HG02642 (cell line): ENCODE measurements at regions not wholly inside any gene's neighbourhood (a gene's known extent, or its start where the extent isn't known, plus 50 kb on each side); places are given as distances from the start of the nearest gene placed in this dataset.

ENCODE experiments used
- ATAC-seq: cut with Tn5 transposase; IDR thresholded peaks from one replicate; pipeline ENCODE4 v1.9.1; 2021; ENCODE audit warnings: mild to moderate bottlenecking; ENCODE audit not compliant: unreplicated experiment, poor library complexity

DNA sequence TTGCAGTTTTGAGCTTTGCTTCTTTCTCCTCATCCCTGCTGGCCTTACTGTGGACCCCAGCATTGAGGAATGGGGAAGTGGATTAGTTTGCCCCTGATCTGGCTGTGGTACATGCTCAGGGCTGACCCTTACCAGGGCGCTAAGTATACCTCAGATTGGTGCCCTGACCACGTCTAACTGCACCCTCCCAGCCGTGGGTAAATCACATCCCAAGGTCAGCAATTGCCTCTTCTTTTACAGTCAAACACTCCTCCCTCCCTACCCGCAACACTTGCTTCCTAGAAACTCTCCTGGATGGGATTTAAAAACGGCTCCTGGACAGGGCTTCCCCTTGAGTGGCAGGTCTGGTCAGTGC lies 437.9 kb downstream of the NR2F2 start:
- ATAC-seq = no peak

DNA sequence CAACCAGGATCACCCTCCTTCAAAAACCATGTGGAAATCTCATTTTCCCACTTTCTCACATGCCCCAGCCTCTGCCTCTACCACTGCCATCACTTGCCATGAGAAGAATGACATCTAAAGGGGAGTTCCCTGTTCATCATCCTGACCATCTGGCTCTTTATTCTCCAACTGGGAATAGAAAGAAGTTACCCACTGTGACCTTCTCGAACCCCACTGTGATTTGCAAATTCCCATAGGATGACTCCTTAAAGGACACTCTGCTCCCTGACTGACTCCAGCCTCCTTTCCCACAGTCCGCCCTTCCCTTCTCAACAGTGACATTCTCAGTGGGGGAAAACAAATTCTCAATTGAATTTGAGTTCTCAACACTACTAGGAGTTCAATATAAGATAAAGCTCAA lies 440.5 kb downstream of the NR2F2 start:
- no peak for ATAC-seq

DNA sequence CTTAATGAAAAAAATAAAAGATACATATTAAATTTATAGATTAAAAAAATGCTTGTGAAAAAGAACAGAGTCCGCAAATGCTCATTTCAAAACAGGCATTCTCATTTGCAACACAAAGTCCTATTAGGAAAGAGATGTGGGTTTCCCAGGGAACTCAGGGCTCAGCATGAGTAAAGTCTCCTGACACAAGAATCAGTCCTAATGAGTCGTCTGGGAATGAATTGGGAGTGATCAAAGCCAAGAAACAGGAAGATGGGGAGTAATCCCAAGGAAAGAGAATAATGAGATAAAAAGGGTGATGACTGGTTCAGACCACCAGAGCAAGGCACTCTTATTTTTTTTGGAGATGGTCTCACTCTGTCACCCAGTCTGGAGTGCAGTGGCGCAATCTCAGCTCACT lies 443.7 kb downstream of the NR2F2 start:
- no peak for ATAC-seq

DNA sequence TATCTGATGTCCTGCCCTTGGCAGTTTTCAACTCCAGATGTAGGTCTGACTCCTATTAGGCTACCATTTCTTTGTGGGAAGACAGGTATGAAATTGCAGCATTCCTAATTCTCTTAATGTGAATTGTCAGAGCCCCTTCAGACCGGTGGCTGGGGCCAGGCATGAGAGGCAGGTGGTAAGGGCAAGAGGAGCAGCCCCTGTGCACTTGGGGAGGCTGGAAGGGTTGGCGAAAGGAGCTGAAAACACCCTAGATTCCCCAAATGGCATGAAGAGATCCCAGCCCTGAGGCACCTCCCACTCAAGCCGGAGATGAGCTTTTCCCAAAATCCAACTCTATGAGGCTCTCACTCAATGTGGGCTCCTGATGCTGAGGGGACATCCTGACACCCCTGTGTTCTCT lies 453.2 kb downstream of the NR2F2 start:
- no peak for ATAC-seq

DNA sequence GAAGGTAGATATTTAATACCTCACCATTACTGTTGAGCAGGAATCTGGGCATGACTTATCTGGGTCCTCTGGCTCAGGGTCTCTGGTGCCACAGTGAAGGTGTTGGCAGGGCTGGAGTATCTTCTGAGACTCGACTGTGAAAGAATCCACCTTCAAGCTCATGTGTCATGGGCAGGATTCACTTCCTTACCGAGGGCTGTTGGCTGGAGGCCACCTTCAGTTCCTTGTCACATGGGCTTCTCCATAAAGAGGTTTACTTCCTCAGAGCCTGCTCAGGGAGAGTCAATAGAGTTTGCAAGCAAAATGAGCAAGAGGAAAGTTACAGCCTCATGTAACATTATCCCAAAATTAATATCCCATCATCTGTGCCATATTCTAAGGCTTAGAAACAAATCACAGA lies 459.5 kb downstream of the NR2F2 start:
- ATAC-seq = no peak

DNA sequence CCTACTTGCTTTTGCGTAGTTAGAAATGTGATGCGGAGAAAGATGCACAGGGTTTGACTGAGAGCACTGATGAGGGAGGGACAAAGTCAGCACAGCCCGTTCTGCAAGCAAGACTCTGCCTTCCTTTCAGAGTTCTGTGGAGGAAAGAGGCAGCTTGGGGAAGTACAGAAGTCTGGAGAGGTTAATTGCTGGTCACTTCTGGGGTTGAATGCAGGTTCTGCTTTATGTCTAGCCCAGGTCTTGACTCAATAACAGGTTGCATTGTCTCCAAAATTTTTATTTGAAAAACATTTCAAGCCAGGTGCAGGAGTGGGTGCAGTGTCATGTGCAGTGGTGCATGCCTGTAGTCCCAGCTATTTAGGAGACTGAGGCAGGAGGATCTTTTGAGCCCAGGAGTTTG lies 461.7 kb downstream of the NR2F2 start:
- no peak for ATAC-seq

DNA sequence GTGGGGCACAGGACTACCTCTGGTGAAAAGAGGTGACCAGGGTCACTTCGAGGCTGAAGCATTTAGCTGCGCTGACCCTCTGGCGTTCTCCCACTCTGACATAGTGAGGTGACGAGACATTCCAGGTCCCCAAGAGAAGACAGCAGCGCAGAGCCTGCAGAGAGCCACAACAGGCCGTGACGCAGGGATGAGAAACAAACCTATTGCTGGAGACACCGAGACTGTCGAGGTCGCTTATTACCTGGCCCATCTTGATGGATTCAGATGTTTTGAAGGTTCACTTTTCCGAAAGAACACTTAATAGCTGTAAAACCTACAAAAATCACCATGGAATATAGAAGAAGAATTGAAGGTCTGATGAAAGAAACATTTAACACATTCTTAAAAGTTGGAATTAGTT lies 466.3 kb downstream of the NR2F2 start:
- no peak for ATAC-seq

DNA sequence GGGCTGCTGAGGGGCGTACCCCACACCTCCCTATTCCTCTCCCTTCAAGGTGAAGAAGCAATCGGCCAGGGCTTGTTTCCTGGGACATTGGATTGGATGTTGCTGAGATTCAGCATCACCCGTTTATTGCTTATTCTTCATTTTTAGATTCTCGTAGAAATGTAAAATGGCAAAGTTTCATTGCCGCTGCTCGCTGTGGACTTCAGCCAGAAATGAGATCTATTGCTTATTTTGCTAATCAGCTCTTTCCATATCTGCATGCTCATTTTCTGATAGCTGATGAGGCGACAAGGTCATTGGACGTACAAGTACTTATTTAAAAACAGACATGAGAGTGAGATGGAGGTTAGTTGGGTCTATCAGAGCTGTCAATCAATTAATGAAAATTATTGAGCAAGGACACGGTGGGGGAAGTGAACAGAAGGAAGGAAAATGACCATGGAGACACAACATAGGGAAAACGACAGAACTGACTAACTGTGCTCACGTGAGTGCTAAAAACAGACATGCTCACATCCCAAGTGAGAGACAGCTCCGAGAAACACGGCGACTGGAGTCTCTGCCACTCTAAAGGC lies 471.2 kb downstream of the NR2F2 start:
- no peak for ATAC-seq

DNA sequence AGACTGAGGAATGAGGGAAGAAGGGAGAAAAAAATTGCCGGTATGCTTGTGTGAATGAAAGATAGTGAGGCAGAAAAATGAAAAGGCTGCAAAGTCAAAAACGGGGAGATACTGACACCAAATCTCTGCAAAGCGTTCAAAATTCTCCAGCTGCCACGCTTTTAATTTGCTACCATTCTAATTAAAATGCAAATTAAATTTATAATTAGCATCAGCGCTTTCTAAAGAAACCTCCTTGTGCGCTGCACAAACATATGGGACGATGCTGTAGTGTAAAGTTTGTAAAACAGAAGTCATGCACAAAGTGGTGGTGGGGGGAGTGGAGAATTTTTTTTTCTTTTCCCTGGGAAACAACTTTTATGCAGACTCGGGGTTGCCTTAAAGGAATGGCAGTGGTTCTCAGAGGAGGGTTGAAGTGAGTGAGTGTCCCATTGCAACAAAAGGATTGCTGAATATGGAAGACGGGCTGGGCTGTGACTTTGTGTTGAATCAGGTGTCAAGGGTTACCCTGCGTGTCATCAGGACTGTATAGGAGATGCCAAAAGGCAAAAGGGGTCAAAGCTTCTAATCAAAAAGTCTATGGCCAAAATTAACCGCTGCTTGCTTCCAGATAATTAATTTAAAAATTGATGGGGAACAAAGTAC lies 472.2 kb downstream of the NR2F2 start:
- no peak for ATAC-seq

DNA sequence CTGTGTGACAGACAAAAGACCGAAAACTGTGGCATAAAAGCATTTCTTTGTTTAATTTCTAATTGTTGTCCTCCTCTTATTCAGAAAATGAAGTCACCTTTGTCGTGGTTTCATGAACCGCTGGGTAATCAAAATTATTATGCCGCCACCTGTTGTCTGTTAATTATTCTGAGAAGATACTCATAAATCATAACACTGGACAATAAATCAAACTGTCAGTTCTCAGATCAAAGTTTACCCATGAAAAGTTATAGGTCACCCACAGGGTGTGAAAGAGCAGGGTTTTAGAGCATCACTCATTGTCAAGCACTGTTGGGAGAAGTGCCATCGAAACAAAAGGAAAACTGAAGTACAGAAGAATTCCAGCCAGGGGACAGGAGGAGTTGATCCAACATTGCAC lies 474.3 kb downstream of the NR2F2 start:
- ATAC-seq = no peak

DNA sequence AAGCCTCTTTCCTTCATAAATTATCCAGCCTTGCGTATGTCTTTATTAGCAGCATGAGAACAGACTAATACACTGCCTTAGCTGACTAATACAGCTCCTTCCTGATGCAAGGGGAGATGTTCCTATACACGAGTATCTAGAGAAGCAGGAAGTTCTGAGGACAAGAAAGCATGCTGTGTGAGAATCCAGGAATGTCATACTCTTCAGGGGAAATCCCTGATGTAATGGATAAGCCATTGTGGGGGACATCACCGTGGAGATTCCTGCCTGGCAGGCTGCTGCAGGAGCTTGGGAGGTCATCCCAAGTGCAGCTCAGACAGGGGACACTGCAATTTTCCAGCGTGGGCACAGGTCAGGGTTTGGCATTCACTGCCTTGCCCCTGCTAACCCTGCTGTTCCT lies 476.9 kb downstream of the NR2F2 start:
- ATAC-seq = no peak

DNA sequence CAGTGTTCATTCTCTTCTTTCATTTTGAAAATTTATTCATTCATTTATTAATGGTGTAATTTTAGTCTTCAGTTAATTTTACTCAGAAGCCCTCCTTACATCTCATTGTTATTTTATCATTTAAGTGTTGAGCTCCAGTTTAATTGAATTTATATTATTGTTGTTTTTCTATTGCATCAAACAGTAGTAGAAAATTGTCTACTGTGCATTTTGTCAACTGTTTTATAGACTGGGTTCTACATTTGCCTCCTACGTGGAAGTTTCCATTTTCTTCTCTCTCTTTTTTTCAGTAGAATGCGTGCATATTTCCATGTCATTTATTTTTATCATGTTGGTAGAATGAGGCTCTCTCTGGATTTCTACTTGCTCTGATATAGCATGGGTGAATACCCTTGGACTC lies 487.4 kb downstream of the NR2F2 start:
- no peak for ATAC-seq

DNA sequence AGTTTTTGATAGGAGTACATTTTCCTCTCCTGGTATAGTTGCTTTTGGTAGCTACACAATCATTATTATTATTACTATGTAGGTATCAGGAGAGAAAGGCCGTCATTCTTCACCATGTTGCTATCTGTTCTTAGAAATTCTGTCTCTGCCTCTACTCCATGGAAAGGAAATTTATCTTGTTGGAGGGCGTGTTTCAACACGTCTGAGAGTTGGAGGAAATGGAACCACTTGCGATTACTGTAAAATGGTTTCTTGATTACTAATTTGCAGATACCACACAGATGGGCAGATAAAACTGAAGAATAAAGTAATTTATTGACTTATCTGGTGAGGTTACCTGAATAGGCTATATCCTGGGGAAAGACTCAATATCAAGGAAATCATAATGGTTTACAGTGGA lies 488.4 kb downstream of the NR2F2 start:
- no peak for ATAC-seq

DNA sequence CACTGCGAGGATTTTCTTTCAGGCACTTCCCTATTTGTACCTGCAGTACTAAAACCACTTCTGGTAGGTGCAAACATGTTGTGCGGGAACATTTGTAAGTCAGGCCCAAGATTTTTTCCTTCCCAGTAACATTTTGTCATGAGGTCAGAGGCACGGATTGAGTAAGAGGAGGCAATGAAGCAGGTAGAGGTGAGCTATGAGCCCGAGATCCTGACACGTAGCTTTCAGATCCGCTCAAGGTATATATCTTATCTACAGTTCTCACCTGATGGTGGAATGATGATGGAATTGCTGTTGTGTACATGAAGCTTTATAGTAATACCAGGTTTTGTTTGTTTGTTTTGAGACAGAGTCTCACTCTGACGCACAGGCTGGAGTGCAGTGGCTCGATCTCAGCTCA lies 497.5 kb downstream of the NR2F2 start:
- ATAC-seq = no peak

DNA sequence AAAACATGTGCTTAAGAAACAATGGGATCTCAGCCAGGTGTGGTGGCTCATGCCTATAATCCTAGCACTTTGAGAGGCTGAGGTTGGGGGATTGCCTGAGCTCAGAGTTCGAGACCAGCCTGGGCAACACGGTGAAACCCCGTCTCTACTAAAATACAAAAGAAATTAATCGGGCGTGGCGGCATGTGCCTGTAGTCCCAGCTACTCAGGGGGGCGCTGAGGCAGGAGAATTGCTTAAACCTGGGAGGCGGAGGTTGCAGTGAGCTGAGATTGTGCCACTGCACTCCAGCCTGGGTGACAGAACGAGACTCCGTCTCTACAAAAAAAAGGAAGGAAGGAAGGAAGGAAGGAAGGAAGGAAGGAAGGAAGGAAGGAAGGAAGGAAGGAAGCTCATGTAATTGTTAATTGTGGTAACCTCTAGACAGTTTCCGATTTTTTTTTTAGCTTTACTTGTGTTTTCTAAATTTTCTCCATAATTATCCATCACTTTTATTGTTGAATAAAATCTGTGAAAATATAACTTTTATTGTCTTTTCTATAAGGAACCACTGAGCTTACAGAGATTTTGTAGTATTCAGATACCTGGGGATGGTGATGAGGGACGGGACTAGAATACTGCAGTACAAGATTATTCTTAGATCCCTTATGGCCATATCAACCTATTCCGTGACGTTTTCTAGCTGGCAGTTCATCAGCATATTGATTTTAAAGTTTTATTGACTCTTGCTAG lies 506.9 kb downstream of the NR2F2 start:
- no peak for ATAC-seq

DNA sequence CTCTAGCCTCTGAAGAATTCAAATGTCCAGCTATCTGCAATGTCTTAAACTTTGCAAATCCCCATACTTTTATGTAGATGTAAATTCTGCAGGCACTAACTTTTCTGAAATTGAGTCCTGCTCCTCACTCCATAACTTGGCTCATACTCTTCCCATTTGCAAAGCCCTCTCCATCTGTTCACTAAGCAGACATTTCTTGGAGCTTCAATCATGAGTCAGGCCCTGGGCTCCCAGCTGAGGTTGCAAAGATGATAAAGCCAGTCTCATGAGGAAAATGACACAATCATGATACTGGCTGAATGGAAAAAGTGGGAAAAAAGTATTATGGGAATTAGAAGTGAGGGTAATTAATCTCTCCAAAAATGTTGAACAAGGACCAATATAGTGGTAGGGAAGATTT lies 507.6 kb downstream of the NR2F2 start:
- no peak for ATAC-seq

DNA sequence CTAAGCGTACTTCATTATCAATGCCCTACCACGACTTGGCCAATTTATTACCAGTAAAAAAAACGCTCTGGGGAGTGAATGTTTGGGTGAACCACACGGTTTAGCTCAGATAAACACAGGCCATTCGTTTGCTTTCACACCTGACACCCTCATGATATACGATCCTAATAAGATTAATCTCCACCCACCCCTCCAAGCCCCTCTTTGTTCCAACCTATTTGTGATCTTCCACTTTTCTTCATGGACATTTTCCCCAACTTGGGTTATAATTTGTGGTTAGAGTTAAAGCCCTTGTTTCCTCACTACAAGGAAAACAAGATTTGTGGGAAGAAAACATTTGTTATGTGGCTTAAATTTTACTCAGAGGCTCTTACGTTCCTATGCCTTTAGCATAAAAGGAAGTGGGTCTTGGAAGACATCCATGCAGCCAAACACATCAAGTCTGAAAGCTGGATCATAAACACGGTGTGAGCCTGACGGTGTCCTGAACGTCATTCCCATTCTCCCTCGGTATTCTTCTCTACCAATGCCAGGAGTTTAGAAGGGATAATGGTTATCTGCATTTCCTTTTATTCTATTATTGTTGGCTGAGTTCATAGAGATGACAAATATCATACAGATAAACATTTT lies 518.9 kb downstream of the NR2F2 start:
- no peak for ATAC-seq

DNA sequence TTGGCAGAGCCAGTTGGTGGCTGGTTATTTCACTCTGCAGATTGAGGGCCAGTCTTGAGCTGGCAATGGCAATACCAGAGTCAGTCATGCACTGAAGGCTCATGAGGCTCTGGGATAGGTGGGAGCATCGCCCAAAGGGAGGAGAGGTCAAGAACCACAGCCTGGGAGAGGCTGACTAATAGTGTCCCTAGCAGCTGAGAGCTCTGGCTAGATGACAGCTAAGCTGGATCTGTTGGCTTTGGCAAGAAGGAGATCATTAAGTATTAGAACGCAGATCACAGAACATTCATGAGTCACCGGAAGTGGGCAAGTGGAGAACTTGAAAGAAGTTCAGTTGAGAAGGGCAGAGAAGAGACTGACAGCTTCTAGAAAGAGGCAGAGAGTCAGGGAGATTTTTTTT lies 521.1 kb downstream of the NR2F2 start:
- no peak for ATAC-seq

DNA sequence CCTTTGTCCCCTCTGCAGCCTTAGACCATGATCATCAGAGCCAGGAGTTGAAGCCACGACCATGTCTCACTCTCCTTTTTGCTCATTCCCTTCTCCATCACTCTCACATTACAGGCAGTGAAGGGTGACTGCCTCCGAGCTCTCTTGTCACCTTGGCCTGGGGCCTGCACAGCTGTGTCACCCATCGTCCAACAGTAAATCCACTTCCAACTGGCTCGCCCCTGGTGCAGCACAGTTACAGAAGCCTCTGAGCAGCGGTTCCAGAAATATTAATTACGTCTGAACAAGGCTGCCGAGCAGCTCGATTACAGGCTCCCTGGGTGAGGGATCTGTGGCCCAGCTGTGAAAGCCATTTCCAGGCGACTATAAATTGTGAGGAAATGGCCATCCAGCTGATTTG lies 528.2 kb downstream of the NR2F2 start:
- no peak for ATAC-seq

DNA sequence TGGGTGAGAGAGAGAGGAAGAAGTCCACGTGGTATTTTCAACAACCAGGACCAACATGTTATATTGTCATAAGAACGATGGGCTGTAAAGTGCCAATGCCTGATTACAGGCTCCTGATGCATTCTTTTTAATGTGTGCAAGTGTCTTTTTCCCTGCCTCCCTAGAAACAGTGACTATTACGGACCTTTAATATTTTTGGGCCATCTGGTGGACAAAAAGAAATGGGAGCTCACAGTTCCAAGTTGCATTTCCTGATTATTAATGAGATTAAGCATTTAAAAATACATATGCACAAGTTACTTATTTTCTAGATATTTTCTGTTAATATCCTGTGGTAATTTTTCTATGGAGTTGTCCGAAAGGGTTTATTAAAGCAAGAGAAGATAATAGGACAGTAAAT lies 530.2 kb downstream of the NR2F2 start:
- no peak for ATAC-seq

DNA sequence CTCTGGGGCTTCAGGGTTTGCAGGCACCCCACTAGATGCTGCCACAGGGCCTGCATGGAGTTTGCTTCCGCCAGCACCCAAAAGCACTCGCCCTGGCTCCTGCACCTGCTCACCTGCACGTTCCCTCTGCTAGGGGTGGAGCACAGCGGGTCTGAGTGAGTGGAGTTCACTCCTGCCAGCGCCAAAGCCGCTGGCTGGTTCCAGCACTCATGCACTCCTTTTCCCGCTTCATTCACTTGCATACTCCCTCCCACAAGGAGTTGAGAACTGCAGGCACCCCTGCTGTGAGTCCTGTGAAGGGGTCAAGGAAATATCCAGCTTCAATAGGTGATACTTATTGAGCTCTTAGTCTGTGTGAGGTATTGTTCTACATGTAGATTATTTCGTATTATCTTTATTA lies 537.5 kb downstream of the NR2F2 start:
- ATAC-seq = no peak

DNA sequence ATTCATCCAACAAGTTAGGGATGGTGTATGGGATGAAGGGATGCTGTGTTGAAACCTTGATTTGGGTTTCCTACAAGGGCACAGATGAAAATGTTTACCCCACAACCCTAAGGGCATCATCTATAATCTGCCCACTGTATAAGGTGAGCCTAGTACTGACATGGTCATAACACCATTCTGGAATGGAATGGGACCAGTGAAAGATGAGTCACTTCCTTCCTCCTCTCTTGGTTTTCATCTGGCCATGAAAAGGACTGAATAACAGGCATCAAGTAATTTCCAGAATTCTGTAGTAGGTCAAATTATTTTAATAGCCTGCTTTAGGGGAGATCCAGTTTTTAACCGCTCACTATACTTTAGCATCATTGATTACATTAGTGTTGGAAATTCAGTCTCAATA lies 538.6 kb downstream of the NR2F2 start:
- no peak for ATAC-seq
